A549 (cell line): ENCODE measurements at regions not wholly inside any gene's neighbourhood (a gene's known extent, or its start where the extent isn't known, plus 50 kb on each side); places are given as distances from the start of the nearest gene placed in this dataset.

Experiments used
- ATAC-seq, 2 experiments: fragments of 200-7000 bp in 1 of 2; fragments of >200 bp in 1 of 2; cut with Nextera tagmentation in 1 of 2; cut with Tn5 transposase in 1 of 2; 3 replicates each; pipeline versions ENCODE4 v1.8.0 to v1.9.1; 2018 to 2020; ENCODE audit warnings: mild to moderate bottlenecking in 1 of 2, moderate library complexity in 1 of 2
- CTCF ChIA-PET: fragments of 300-600 bp; sonication (Branson Sonifier 250); formaldehyde crosslinking; extraction: SDS; loops from one replicate; lab custom pipeline; 2021; ENCODE audit warnings: antibody characterized with exemption, inconsistent platforms; lab: Yijun Ruan, JAX
- POLR2A ChIA-PET: fragments of 350-600 bp; formaldehyde crosslinking; extraction: SDS; loops from one replicate; lab custom pipeline; 2021; ENCODE audit warnings: antibody characterized with exemption, inconsistent platforms; lab: Yijun Ruan, JAX
- DNase-seq, 2 experiments: peaks; one replicate each; pipeline versions ENCODE4 v3.0.0 to v3.0.0-alpha.2; 2011 to 2016; ENCODE audit warnings: low read depth in 1 of 2, low spot score in 1 of 2
- FAIRE-seq: peaks from 2 replicates; lab custom pipeline; 2011; peaks lifted over from hg19 to GRCh38; lab: Jason Lieb, UNC
- H3K27ac ChIP-seq, 2 experiments: fragments of >200 bp; sonication (Bioruptor Twin); formaldehyde crosslinking; 3 replicates each; pipeline ENCODE4 v1.5.1; 2016 to 2017
- H3K4me1 ChIP-seq: fragments of >200 bp; sonication (Bioruptor Twin); formaldehyde crosslinking; 3 replicates; pipeline ENCODE4 v1.6.1; 2016
- H3K4me2 ChIP-seq: fragments of >200 bp; sonication (Bioruptor Twin); formaldehyde crosslinking; 3 replicates; pipeline ENCODE4 v1.6.1; 2016
- H3K4me3 ChIP-seq: fragments of >200 bp; sonication (Bioruptor Twin); formaldehyde crosslinking; 3 replicates; pipeline ENCODE4 v1.5.1; 2016
- H3K9me3 ChIP-seq: fragments of >200 bp; sonication (Bioruptor Twin); formaldehyde crosslinking; 3 replicates; pipeline ENCODE4 v1.6.1; 2016
- BHLHE40 ChIP-seq: IDR thresholded peaks from 2 replicates; pipeline ENCODE4 v1.6.1; 2012; ENCODE audit warnings: low read depth, low read length, inconsistent platforms
- CBX2 ChIP-seq: fragments of 200-600 bp; sonication (generic); IDR thresholded peaks from 2 replicates; pipeline ENCODE4 v1.6.1; 2016; ENCODE audit warnings: low read depth, mild to moderate bottlenecking, borderline replicate concordance
- CTCF ChIP-seq: fragments of >200 bp; sonication (Bioruptor Twin); formaldehyde crosslinking; IDR thresholded peaks from 3 replicates; pipeline ENCODE4 v1.5.1; 2016
- E2F6 ChIP-seq: IDR thresholded peaks from 2 replicates; pipeline ENCODE4 v1.6.1; 2012; ENCODE audit warnings: low read depth, borderline replicate concordance
- ELK1 ChIP-seq: fragments of 150-350 bp; IDR thresholded peaks from 2 replicates; pipeline ENCODE4 v1.6.1; 2014; ENCODE audit warnings: low read depth, mild to moderate bottlenecking, low read length
- ESRRA ChIP-seq: fragments of 150-350 bp; IDR thresholded peaks from 2 replicates; pipeline ENCODE4 v1.6.1; 2014; ENCODE audit warnings: mild to moderate bottlenecking, low read length, borderline replicate concordance
- FOXS1 ChIP-seq: fragments of 250-450 bp; sonication (Bioruptor Pico); IDR thresholded peaks from 2 replicates; pipeline ENCODE4 v1.5.0; 2020; ENCODE audit warnings: mild to moderate bottlenecking, moderate library complexity
- HES2 ChIP-seq: fragments of >200 bp; sonication (Bioruptor Twin); formaldehyde crosslinking; IDR thresholded peaks from 2 replicates; pipeline ENCODE4 v1.6.1; 2016
- HMGXB4 ChIP-seq: fragments of 250-450 bp; sonication (Bioruptor Pico); IDR thresholded peaks from 2 replicates; pipeline ENCODE4 v1.5.0; 2021; ENCODE audit warnings: mild to moderate bottlenecking, moderate library complexity, borderline replicate concordance
- JUNB ChIP-seq: fragments of >200 bp; sonication (Bioruptor Twin); formaldehyde crosslinking; IDR thresholded peaks from 2 replicates; pipeline ENCODE4 v1.6.1; 2016
- KDM1A ChIP-seq: fragments of 200-600 bp; sonication (generic); IDR thresholded peaks from 2 replicates; pipeline ENCODE4 v1.6.1; 2016; ENCODE audit warnings: low read depth, mild to moderate bottlenecking
- MAX ChIP-seq: IDR thresholded peaks from 2 replicates; pipeline ENCODE4 v1.6.1; 2012
- NFE2L2 ChIP-seq: fragments of 150-350 bp; conservative IDR thresholded peaks from 2 replicates; pipeline ENCODE4 v1.6.1; 2014; ENCODE audit warnings: low read length
- SMC3 ChIP-seq: fragments of >200 bp; sonication (Bioruptor Twin); formaldehyde crosslinking; IDR thresholded peaks from 3 replicates; pipeline ENCODE4 v1.6.1; 2018; ENCODE audit warnings: inconsistent platforms
- TFCP2L1 ChIP-seq: fragments of 250-450 bp; sonication (Bioruptor Pico); IDR thresholded peaks from 2 replicates; pipeline ENCODE4 v1.5.0; 2021; ENCODE audit warnings: mild to moderate bottlenecking
- TP53 ChIP-seq: fragments of 250-450 bp; sonication (Bioruptor Pico); IDR thresholded peaks from 2 replicates; pipeline ENCODE4 v1.5.0; 2021; ENCODE audit warnings: mild to moderate bottlenecking, moderate library complexity
- ZNF302 ChIP-seq: fragments of 250-450 bp; sonication (Bioruptor Pico); IDR thresholded peaks from 2 replicates; pipeline ENCODE4 v1.9.0; 2021; ENCODE audit warnings: inconsistent platforms, mild to moderate bottlenecking, moderate library complexity
- WGBS: methylation state at CpG from one replicate; pipeline ENCODE4 v1.1.6; 2017; ENCODE audit errors: missing lambda C conversion rate; 5-methylcytosine and 5-hydroxymethylcytosine counted together

GRCh38 chr2:78677774-78678173 lies 347.7 kb upstream of the REG3G start:
- Histone ChIP-seq H3K4me1 (no peaks in the 10 kb centered on the region), H3K27ac (no peak overlapping the region), H3K4me2 (no peak overlapping the region), H3K4me3 (no peak overlapping the region), H3K9me3 (0 out of 3 replicates have a peak, but pooled peaks cover 3% of the 10 kb centered on the region)
- CTCF ChIA-PET, result interaction anchor here (0.6 kb wide), 1 partner anchor 258 kb away, joined by 3 read pairs; no protein-coding TSS in a partner anchor
- ATAC-seq (no peak), FAIRE-seq (no peak), DNase-seq (no peak)
- WGBS, result 1% methylated on average over 7 of the region's 7 CpGs
- POLR2A ChIA-PET, result no interaction called here
- TF ChIP-seq BHLHE40, result no peak
- no peak for TF ChIP-seq KDM1A
- TF ChIP-seq ESRRA, result no peak
- no peak for TF ChIP-seq CBX2
- TF ChIP-seq ZNF302 (CRISPR knock-in tag), result no peak
- TF ChIP-seq SMC3, result no peak
- no peak for TF ChIP-seq CTCF

GRCh38 chr2:78681386-78681785 lies 344.1 kb upstream of the REG3G start:
- no peak for DNase-seq
- ChIA-PET POLR2A (no interaction called here), CTCF (interaction anchor here (1.7 kb wide), 1 partner anchor 8 kb away, joined by 6 read pairs; no protein-coding TSS in a partner anchor)
- FAIRE-seq, result no peak
- H3K4me2 ChIP-seq, result no peak overlapping the region
- WGBS, result 13% methylated on average over 4 of the region's 4 CpGs
- H3K27ac ChIP-seq, result no peak overlapping the region
- 0 out of 3 replicates have a peak, but pooled peaks cover 3% of the 10 kb centered on the region for H3K9me3 ChIP-seq
- H3K4me3 ChIP-seq, result no peak overlapping the region
- ATAC-seq, result no peak
- no peaks in the 10 kb centered on the region for H3K4me1 ChIP-seq
- TF ChIP-seq HMGXB4 (no peak), MAX (no peak), TFCP2L1 (no peak), JUNB (no peak), ELK1 (no peak)

GRCh38 chr2:78682781-78683180 lies 342.7 kb upstream of the REG3G start:
- H3K4me3 ChIP-seq, result no peak overlapping the region
- no peak overlapping the region for H3K27ac ChIP-seq
- ATAC-seq (no peak), DNase-seq (no peak), FAIRE-seq (no peak)
- ChIA-PET POLR2A (no interaction called here), CTCF (interaction anchor here (1.7 kb wide), 1 partner anchor 10 kb away, joined by 6 read pairs; no protein-coding TSS in a partner anchor)
- no peaks in the 10 kb centered on the region for H3K4me1 ChIP-seq
- H3K9me3 ChIP-seq, result 0 out of 3 replicates have a peak, but pooled peaks cover 3% of the 10 kb centered on the region
- WGBS, result 39% methylated on average over 3 of the region's 3 CpGs
- H3K4me2 ChIP-seq, result no peak overlapping the region
- TF ChIP-seq E2F6, result no peak
- TF ChIP-seq FOXS1 (CRISPR knock-in tag), result no peak
- TF ChIP-seq KDM1A, result no peak
- TF ChIP-seq NFE2L2, result no peak
- TF ChIP-seq TP53 (CRISPR knock-in tag), result no peak
- no peak for TF ChIP-seq ZNF302 (CRISPR knock-in tag)
- TF ChIP-seq SMC3, result no peak
- no peak for TF ChIP-seq JUNB
- no peak for TF ChIP-seq HES2
